Activated CD4-positive, alpha-beta T cell treated with anti-CD3 and anti-CD28 coated beads, Interleukin-2, amount 50 U/mL, for 1 hour (primary cell): ENCODE measurements at regions not wholly inside any gene's neighbourhood (a gene's known extent, or its start where the extent isn't known, plus 50 kb on each side); places are given as distances from the start of the nearest gene placed in this dataset.

ENCODE experiments used
- DNase-seq: peaks from one replicate; pipeline ENCODE4 v3.0.0-alpha.2; 2020

DNA sequence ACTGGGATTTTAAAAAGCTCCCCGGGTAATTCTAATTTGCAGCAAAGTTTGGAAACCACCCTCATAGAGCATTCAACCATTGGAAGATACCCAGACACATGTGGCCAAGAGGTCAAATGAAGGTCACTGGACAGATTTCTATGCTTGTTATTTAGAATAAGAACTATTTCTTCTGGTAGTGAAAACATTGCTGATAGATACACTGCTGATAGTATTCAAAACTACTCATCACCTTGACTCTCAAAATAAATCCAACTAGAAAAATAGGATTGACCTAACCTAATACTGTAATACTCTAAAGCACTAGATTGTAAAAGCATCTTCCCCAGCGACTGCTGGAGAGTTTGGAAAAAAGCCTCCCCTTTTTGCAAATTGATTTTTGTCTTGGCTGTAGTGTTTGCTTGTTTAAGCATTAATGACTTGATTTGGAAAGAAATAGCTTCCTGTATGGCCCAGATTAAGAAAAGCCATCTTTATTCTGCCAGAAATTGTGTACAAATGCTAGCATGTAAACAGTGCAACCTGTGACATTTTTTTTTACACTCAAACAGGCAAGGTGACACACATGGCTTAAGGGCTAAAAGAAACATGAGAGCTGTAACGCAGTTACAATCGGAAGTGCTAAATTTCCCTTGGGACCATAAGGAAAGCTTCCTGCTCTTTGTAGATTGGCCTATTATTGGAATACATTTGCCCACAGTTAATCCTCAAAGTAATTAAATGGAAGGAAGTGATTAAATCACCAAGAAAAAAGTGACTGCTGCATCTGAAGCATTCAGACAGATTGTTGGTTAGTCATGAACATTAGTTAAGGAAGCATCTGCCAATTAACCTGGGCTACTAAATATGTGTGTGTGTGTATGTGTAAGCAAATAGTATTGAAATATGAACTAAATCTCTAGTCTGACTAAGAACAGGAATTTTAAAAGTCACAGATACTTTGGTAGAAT, 356.5 kb upstream of the ATP2B1 start:
- no peak for DNase-seq

DNA sequence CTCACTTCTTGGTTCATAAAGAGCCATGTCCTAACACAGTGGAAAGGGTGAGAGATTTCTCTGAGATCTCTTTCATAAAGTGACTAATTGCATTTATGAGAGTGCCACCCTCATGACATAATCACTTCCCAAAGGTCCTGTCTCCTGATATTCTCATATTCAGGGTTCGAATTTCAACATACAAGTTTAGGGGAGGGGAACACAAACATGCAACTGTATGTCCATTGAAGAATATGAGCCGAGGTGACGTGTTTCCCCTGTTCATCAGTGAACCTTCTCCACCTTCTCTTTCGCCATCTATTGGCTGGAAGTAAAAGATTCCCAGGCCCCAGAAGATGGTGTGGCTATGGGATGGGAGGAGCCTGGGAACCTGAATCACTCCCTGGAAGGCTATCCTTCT, 354.2 kb upstream of the ATP2B1 start:
- DNase-seq: no peak

DNA sequence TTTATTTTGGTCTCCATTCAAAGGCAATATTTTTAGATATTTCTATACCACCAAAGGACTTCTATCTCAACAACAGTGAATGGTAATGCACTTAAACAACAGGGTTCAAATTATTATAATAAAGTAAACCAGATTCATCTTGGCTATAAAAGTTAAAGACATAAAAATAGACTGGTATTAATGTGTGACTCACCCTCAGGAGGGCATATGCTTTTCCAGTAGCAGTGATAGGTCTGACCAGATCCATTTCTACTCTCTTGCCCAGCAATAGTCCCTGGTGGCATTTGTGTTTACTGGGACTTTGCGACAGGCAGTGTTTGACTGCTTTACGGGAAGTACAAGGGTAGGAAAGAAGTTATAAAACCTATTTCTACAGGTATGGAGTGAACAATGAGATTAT, 353.2 kb upstream of the ATP2B1 start:
- no peak for DNase-seq

DNA sequence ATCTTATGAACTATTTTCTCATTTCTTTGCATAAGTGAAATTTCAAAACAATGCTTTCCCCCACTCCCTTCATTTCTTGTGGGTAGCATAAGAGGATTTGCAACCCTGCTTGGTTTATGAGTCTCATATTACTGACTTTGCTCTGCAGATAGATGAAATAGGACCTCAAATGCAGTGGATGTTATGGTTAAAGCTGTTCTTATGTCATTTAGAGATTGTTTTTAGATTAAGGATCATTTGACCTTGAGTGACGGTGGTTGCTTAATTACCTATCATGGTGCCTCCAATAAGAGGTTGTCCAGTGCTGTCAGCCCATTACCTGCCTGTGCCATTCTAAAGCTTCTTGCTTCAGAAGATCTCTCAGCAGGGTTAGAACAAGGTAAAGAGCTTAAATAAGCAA, 351.4 kb upstream of the ATP2B1 start:
- no peak for DNase-seq

DNA sequence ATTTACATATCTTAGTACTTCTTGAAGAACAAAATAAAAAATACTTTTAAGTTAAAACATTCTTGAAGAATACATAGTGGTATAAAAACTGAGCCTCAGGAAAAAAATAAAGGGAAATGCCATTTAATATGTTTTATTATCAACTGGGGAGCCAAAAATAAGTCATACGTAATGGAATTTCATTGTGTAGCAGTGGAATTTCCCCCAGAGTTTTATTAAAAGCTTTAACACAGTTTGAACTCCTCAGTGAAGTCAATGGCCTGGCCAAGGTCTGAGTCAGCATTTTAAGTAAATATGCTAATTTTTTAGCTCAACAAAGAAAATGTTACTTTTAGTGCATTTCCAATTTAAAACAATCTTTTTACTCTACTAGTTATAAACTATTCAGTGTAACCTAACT, 350.1 kb upstream of the ATP2B1 start:
- no peak for DNase-seq

DNA sequence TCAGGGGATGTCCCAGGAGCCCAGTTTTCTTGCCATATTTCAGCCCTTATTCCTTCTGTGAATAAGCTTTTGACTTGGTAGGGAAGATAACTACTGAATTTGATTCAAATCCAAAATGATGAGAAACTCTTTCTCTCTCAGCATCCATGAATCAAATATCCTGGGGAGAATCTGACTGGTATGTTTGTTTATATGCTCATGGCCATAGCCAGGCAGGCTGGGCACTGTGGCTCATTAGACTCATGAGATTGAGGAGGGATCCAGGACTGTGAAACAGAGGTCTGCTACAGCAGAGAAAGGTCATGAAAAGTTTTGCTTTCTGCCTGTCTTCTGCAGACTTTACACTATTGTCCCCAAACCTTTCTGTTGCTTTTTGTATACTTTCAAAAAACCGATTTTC, 346.4 kb upstream of the ATP2B1 start:
- no peak for DNase-seq

DNA sequence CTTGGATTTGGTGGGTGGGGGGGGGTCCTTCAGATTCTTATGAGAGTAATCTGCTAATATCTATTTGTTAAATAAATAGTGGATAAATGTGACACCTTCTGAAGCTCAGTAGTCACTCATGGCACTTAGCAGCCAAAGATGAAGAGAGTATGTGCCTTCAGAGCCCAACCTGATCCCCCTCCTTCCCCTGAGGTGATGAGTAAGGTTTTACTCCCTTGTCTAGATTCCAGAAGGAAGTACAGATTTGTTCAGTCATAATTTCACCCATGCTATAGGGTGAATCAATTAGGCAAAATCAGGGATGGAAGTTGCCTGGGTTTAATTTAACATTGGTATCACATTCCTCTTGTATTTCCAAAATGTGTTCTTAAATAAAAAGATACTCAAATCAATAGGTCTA, 340.3 kb upstream of the ATP2B1 start:
- DNase-seq: no peak

DNA sequence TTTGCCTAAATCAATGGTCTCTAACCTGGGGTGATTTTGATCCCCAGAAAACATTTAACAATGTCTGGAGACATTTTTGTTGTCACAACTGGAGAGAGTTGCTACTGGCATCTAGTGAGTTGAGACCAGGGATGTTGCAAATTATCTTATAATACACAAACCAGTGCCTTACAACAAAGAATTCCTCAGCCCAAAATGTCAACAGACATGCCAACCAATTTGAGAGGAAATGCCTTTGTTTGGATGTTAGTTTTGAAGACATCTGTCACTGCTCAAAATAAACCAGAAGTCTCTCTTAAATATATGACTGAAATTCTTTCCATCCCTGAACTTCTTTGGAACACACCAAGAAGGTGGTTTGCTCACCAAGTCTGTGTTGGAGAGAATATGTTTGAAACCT, 336.9 kb upstream of the ATP2B1 start:
- DNase-seq: no peak

DNA sequence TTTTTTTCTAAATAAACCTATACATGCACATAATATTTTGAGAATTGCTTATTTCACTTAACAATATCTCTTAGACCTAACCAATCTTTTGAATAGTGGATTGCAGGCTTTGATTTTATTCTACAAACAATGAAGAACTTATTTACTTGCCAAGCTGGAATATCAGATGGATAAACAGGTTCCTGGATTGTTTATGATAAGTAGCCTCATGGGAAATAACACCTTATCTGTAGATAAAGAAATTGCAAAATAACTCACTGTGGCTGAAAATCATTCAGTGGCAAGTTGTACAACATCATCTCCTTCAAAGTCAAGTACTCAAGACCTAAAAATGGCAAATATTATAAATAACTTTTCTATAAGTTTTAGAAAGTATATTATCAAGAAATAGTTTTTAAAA, 335.4 kb upstream of the ATP2B1 start:
- no peak for DNase-seq

DNA sequence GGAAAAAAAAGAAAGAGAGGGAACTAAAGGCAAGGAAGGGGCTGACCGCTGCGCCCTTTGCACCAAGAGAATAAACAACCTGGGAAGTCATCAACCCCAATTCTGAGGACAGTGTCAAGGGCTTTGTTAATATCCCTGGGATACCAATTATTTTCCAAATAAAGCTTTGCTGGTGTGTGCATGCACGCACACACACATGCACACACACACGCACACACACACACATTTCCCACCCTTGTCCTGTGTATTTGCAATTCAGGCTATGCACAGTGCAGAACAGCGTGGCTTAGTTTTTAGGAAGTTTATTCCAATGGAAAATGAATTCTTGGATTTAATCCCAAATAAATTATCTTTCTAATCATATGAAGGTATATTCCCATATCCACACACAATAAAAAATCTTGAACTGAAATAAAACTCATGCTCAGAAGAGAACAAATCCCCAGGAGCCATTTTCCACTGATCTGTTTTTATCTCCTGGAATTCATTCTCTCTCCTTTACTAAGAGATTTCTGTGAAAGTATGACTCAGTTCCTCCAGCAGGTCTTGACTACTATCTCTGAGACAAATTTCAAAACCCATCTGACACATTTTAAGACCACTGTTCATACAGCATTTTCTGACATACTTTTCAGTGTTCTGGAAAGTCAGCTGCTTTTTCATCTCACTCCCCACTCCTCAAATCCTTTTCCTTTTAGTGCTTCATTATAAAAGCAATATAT, 334.4 kb upstream of the ATP2B1 start:
- no peak for DNase-seq

DNA sequence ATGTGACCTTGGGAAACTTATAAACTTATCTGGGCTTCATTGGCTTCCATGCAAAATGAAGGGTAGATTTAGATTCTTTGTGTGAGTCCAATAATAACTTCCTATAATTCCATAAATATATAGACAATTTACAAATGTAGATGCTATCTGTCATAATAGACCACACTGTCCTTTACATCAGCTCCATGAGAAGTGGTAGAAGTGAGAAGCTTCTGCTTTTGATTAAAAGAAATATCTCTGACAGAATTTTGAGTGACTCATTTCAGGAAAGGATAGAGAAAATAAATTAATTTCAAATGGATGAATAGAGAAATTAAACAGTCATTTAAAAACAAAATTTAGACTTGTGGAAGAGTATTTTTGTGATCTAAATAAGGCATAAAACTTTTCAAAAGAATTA, 329.7 kb upstream of the ATP2B1 start:
- DNase-seq: no peak

DNA sequence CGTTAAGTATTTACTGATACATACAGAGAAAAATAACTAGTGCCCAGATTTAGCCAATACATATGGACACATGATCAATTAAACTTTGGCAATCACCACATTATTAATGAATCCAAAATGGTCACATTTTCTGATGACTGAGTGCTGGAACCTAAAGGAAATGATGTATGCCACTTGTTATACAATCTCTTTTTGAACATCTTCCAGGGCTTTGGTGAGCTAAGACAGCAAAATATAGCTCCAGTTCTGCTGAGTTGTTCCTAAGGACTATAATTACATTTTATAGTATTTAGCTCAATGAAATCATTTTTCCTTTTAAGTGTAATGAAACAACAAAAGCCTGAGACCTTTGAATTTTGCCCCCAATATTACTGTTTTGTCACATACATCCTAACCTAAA, 329.1 kb upstream of the ATP2B1 start:
- no peak for DNase-seq

DNA sequence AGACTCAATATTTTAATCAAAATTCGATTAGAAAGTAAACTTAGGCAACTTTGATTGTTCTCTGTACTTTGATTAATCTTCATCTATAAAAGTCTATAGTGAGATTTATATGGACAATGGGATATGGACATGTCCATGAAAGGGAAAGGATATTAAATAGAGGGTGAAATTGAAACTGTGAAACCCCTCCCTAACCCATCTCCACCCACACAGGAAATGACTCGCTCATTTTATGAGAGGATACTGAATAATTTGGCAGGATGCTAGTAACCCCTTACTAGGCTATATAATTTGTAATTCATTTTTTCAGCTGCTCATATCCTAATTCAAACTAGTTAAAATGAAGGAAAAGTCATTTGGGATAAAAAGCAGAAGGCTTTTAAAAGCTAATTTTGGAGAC, 328.0 kb upstream of the ATP2B1 start:
- no peak for DNase-seq

DNA sequence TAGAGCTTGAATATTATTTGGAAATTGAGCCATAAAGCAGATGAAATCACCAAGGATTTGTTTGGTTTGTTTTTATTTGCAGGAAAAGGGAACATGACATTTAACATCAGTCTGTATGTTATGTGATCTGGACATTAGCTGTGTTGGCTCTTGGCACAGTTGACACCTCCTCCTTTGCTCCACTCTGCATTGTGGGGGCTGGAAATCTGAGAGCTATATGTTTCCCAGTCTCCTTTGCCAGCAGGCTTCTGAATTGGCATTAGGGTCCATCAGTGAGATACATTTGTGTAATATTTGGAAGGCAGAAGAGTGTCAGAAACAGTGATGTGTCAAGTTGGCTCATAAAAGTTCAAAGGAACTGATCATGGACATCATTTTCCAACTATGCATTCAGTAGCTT, 322.1 kb upstream of the ATP2B1 start:
- DNase-seq: no peak

DNA sequence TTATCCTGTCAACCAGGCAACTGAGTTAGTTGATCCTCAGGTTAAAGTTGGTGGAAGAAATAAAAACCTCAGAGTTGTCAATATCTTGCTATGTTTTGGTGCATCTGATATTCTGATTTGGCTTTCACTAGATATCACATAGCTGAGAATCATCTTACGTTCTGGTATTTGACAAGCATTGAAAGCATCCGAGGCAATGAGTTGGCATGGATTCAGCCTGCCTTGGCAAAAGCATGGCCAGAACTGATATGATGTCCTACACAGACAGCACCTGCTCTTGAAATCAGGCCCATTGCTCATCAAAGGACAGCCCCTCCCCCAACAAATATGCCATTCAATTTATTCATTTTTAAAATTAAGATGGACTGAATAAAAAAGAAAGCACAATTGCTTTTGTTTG, 320.7 kb upstream of the ATP2B1 start:
- DNase-seq: no peak

DNA sequence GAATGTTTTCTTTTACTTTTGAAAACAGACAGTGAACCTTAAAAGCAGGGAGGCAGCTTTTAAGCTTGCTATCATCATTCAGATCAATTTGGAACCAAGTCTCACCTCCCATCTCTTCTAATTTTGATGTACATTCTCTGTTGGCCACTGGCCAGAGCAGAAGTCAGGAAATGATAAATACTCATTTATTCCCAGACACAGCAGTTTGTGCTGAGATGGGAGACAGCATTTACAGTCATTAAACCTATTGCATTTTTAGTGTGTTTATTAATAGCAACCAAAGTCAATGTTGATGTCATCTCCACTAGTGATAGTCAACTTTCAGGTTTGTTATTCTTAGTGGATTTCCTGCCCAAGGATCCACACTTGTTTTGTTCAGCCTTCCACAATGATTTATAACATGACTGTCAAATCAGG, 320.0 kb upstream of the ATP2B1 start:
- DNase-seq: no peak

DNA sequence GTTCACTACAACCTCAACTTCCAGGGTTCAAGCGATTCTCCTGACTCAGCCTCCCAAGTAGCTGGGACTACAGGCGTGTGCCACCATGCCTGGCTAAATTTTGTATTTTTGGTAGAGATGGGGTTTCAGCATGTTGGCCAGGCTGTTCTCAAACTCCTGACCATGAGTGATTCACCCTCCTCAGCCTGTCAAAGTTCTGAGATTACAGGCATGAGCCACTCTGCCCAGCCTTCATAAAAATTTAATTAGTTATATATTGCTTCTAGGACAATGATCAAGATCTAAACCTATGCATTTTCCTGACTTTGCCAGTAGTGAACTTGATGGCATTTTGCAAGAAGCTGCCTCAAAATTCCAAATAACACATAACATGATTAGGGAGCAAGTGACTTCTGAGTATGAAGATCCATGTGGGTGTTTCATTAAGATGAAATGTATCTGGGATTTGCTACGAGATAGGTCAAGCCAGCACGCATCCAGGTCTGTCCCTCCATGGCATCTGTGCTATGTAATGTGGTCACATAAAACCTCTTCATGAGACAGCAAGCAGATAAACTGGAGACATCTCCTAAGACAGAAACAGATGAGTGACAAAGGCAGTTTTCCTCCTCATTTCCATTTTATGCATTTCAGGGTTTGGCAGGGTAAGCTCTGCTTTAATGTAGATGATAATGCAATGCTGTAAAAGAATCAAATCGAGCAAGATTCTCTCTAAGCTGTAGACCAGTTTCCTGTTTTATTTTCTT, 319.4 kb upstream of the ATP2B1 start:
- no peak for DNase-seq

DNA sequence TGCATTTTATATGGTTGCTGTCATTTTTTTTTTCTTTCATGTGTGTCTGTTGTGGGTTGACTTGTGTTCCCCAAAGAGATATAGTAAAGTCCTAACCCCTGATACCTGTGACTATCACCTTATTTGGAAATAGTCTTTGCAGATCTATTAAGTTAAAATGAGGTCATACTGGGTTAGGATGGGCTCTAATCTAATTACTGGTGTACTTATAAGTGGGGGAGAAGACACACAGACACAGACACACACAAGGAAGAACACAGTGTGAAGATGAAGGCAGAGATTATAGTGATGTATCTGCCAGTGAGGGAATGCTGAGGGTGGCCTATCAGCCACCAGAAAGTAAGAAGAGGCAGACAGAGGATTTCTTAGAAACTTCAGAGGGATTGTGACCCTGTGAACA, 318.4 kb upstream of the ATP2B1 start:
- no peak for DNase-seq

DNA sequence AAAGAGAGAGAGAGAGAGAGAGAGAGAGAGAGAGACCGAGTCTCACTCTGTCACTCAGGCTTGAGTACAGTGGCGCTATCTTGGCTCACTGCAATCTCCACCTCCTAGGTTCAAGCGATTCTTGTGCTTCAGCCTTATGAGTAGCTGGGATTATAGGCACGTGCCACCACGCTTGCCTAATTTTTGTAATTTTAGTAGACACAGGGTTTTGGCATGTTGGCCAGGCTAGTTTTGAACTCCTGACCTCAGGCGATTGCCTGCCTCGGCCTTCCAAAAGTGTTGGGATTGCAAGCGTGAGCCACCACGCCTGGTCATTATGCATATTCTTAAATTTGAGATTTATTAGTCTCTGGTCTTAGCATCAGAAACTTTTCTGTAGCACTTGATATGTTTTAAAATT, 317.9 kb upstream of the ATP2B1 start:
- no peak for DNase-seq

DNA sequence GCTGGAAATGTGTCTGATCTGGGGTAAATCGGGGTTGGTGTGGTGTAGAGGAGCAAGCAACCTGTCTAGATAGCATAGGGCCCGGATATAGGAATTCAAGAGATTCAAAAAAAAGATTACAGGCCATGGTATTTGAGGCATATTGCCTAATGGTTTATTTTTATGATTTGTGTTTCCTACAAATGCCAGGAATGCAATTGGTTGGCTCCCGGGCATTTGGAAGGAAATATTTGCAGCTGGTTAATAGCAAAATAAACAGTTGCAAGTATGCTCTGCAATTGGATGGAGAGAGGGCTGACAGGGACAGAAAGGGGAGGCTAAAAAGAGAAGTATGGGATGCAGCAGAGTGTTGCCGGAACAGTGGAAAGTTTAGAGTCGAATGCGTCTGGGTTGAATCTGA, 315.6 kb upstream of the ATP2B1 start:
- no peak for DNase-seq

DNA sequence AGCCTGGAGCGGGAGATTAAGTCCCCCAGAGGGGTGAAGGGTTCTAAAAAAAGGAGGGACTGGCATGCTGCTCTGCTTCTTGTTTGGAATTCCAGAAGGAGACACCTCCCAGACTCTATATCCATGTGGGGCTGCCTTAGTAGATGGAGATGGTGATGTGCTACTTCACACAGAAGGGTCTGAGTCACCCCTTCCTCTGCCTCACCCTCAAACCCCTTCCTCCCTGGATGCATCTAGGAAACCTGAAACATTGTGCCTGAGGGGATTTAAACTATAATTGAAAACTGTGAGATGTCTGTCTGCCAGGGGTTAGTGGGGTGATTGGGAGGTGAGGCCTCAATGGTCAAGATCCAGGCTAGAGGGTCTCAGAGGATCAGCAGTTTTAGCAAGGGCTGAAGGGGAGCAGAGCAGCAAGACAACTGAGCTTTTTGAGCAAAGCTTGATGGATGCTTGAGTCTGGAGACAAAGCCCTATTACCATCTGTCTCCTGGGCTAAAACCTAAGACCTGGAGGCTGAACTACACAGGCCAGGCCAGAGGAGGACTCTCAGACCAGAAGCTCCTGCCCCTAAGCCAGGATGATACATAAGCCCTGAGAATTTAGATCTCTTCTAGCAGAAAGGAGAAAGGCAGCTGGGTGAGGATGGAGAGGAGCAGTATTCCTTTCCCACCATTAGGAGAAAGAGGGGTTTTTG, 314.7 kb upstream of the ATP2B1 start:
- DNase-seq: no peak

DNA sequence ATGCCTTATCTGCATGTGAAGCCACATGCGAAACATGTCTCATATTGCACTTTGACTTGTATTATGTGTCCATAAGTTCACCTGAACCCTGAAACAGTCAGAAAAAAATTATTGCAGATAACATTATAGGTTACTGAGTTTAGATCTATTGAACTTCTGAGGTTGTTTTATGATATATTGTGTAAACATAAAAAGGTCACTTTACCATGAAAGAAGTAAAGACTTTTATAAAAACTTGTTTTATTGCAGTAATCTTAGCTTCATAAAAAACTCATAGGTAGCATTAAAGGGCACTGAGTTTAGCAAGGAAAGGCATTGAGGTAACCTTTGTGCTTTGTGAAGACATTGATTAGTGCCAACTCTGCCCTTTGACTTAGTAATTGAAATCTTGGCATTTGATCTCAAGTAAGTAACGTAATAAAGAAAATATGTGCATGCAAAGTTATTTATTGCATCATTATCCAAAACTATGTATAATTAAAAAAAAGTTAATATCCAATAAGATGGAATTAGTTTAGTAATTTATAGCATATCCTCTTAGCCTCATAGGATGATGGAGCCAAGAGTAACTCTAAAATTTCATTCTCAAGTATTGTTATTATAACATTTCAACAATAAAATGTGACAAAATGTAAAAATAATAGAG, 313.3 kb upstream of the ATP2B1 start:
- DNase-seq: no peak

DNA sequence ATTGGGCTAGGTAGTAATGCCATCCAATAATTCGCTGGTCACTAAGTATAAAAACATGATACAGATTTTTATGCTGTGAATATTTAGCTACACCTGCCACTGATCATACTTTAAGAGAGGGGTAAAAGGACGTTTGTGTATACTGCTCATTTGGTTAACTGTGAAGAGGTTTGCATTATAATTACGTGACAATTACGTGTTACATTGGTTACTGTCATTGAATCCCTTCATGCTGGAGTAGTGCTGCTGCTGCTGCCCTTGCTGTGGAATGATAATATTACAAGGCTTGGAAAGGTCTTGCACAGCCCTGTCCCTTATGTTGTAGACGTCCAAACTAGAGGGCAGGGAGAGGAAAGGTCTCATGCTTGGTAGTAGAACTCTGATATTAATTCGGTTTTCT, 312.2 kb upstream of the ATP2B1 start:
- DNase-seq: no peak
